ENCODE measurements at regions not wholly inside any gene's neighbourhood (a gene's known extent, or its start where the extent isn't known, plus 50 kb on each side); places are given as distances from the start of the nearest gene placed in this dataset.

- in situ Hi-C loops (cut with MboI; ENCODE audit: low sequenced_read_pairs): no loop called here
- no peak overlapping the region for H2BK5ac ChIP-seq (ENCODE audit: low read depth, low read length, poor library complexity, severe bottlenecking)
- TF ChIP-seq CEBPB (IDR thresholded peaks at IDR 0.05; ENCODE audit: low read depth, low read length): no peak
- TF ChIP-seq MAFK (IDR thresholded peaks at IDR 0.05; ENCODE audit: low read depth, low read length): no peak
- TF ChIP-seq POLR2A (IDR thresholded peaks at IDR 0.05; ENCODE audit: low read depth, low read length): no peak
- TF ChIP-seq RFX5 (IDR thresholded peaks at IDR 0.05; ENCODE audit: low read depth, low read length): no peak
- no peak for TF ChIP-seq MXI1 (IDR thresholded peaks at IDR 0.05; ENCODE audit: borderline replicate concordance, low read depth, low read length)
- TF ChIP-seq BHLHE40 (IDR thresholded peaks at IDR 0.05; ENCODE audit: low read depth, low read length): no peak
Observed at GRCh38 chr7:28231176-28231575, 50.6 kb upstream of the JAZF1 start.

More at GRCh38 chr7:28231176-28231575, 50.6 kb upstream of the JAZF1 start:
- no peak overlapping the region for H4K5ac ChIP-seq (ENCODE audit: low read depth, low read length)
- no CpG with 5 or more reads among the region's 4 CpGs for WGBS, 2 experiments (ENCODE audit: extremely low coverage in 2 of 2, insufficient read length in 1 of 2)
- H3K9me1 ChIP-seq (ENCODE audit: insufficient read depth, low read length): no peaks in the 10 kb centered on the region; the same call in 1 of the 2 replicates
- ATAC-seq (ENCODE audit: low read depth) (no peak), DNase-seq (no peak)
- dilution Hi-C loops (cut with HindIII; ENCODE audit: low sequenced_read_pairs, unreplicated experiment): no loop called here
- no peak overlapping the region for H4K91ac ChIP-seq (ENCODE audit: insufficient read depth, low read depth, low read length)
- no peaks in the 10 kb centered on the region; the same call in 1 of the 2 replicates for H3K27me3 ChIP-seq (ENCODE audit: control insufficient read depth, insufficient read depth, low read length)
- no peak overlapping the region for H3K14ac ChIP-seq (replicated peaks; ENCODE audit: low read depth, low read length)
- H2BK120ac ChIP-seq (ENCODE audit: low read depth, low read length): no peak overlapping the region
- H3K27ac ChIP-seq (ENCODE audit: insufficient read depth, low read length): no peak overlapping the region
- H3K9me3 ChIP-seq (ENCODE audit: control insufficient read depth, insufficient read depth, low read length): no peaks in the 10 kb centered on the region
- H3K18ac ChIP-seq (ENCODE audit: low read depth, low read length): no peak overlapping the region
- H3K4me3 ChIP-seq (ENCODE audit: insufficient read depth, low read depth, low read length): no peak overlapping the region
- H3K4ac ChIP-seq (ENCODE audit: low read depth, low read length): no peak overlapping the region
- H3K56ac ChIP-seq (ENCODE audit: extremely low read depth, insufficient read depth, low read length): no peak overlapping the region
- H2AFZ ChIP-seq (replicated peaks; ENCODE audit: low read length, poor library complexity): no peak overlapping the region
- no peaks in the 10 kb centered on the region for H3K36me3 ChIP-seq (ENCODE audit: control insufficient read depth, insufficient read depth, low read length)
- no peak overlapping the region for H4K8ac ChIP-seq (ENCODE audit: low read depth in 2 of 2, low read length in 2 of 2)
- no peak overlapping the region for H2AK5ac ChIP-seq (ENCODE audit: low read depth, low read length)
- H3K4me1 ChIP-seq (ENCODE audit: control insufficient read depth, insufficient read depth, low read length): no peaks in the 10 kb centered on the region
- no peak overlapping the region for H2AK9ac ChIP-seq (replicated peaks; ENCODE audit: low read depth, low read length, poor library complexity)
- no peak overlapping the region for H2BK20ac ChIP-seq (ENCODE audit: low read depth, low read length)
- no TSS peak for BruUV-seq (replicated peaks)
- CTCF ChIA-PET: interaction anchor here (1.0 kb wide), 1 partner anchor 16 kb away, joined by 3 read pairs; no protein-coding TSS in a partner anchor
- H4K20me1 ChIP-seq (ENCODE audit: insufficient read depth, low read length): no peaks in the 10 kb centered on the region
- H3K9ac ChIP-seq (ENCODE audit: low read depth, low read length): no peak overlapping the region
- intact Hi-C loops (cut with micrococcal nuclease): loop anchor here (5.0 kb wide), 1 partner anchor 1371 kb away; no protein-coding TSS in a partner anchor
- H3K79me1 ChIP-seq (ENCODE audit: low read depth in 1 of 2, low read length in 2 of 2): no peaks in the 10 kb centered on the region
- H3K4me2 ChIP-seq (ENCODE audit: low read depth, low read length): no peak overlapping the region
- H2BK15ac ChIP-seq (ENCODE audit: low read depth, low read length): no peak overlapping the region
- POLR2A ChIA-PET (ENCODE audit: unreplicated experiment): no interaction called here
- H3K23ac ChIP-seq (ENCODE audit: low read depth, low read length): no peak overlapping the region

All from IMR-90 (cell line).